HG03342 (cell line): ENCODE measurements at regions not wholly inside any gene's neighbourhood (a gene's known extent, or its start where the extent isn't known, plus 50 kb on each side); places are given as distances from the start of the nearest gene placed in this dataset.
"Not testable (repeated sequence)": the region's sequence is repeated elsewhere in the genome, so short reads cannot be mapped to it uniquely, and the experiment has no call there.

ENCODE experiments used
- ATAC-seq: cut with Tn5 transposase; IDR thresholded peaks from one replicate; pipeline ENCODE4 v1.9.1; 2021; ENCODE audit warnings: mild to moderate bottlenecking, moderate library complexity; ENCODE audit not compliant: unreplicated experiment

DNA sequence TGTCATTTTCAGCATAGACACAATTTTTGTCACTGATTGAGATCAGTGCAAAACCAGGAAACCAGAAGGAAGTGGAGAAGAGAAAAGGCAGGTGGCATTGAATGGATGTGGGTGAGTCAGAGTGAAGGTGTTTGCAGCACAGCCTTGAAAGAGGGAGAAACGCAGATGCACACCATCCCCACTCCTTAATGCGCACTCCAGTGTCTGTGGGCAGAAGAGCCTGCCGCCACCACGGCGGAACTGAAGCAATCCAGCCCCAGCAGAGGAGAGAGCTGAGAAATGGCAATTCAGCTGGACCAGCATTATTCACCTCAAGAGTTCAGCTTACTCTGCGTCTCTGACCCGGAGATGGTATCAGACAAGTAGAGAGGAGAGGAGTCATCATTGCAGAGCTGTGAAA, 393.1 kb upstream of the FRG1 start:
- no peak for ATAC-seq

DNA sequence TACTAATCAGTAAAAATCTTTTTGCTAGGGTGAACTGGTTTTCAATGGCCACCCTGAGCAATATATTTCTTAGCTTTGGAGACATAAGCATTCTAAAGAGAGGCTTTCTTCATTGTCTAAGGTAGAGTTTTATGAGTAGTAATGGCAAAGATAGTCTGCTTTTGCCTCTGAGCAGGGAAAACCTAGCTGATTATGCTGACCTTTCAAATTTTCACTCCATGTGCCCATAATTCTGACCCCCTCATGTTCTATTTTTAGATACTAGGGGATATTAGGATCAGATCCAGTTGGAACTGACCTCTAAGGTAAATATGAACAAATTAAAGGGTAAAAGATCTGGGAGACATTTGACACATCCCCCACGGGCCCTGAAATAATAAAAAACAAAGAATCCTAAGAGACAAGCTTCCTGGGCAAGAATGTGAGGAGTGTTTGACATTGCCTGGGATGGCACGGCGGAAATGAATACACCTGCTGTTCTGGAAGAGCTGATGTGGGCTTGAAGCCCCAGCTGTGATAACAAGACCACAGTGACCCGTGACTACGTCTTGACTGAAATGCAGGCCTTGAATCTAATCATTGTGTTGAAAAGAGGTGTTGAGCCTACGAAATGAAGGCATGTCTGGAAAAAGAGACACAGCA, 392.1 kb upstream of the FRG1 start:
- ATAC-seq, result no peak

DNA sequence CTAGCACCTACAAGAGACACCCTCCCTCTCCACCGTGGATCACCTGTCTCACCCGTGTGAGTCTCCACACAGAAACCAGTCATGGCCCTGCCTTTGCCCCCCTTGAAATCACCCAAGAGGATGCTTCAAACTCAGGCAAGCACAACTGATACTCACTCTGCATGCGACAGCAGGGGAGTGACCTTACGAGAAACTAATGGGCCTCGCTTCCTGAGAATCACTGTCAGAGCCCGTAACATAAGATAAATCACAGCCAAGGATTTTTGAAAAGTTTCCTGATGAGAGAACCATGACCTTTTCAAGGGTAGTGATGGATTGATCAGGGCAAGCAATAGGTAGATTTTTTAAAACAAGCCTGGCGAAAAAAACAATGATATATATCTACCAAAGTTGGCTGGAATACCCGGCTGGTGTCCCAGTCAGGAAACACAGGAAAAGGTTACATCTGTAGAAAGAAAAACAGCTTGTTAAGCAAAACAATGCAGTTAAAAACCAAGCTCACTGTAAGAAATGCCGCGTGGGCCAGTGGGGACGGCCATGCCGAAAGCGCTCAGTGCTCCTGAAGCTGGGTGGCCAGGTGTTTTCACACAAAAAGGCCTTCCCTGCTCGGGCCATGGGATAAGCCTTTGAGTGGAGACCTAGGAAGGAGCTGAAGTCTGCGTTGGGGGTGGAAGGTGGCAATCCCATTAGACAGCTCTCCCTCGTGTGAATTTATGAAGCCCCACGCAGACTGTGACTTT, 388.6 kb upstream of the FRG1 start:
- not testable (repeated sequence) for ATAC-seq

DNA sequence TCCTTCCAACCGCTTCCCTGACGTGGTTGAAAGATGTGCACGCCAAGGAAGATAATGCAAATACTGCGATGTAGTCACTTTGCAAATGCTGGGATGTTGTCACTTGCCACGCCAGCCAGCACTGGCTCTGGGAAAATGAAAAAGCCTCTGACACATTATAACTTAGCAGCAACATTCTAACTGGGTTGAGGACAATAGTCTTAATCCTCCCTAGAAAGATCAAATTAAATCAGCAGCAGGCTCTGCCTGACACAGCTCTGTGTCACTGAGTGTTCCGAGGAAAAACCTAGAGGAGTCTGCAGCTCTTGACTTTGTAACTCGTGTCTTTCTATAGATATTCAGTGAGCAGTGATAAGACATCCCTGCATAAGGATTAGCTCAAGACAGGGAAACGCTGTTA, 380.1 kb upstream of the FRG1 start:
- ATAC-seq, result not testable (repeated sequence)

DNA sequence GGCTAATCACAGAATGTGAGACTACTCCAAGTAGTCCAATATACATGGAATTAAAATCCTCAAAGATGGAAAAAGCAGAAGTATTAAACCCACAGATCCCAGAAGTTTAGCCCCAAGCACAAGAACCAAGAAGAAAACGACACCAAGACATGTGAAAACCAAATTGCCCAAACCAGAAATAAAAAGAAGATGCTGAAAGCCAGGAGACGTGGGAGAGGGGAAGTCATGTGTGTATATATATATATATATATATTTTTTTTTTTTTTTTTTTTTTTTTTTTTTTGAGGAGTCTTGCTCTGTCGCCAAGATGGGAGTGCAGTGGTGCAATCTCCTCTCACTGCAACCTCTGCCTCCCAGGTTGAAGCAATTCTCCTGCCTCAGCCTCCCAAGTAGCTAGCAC, 376.9 kb upstream of the FRG1 start:
- ATAC-seq, result not testable (repeated sequence)

DNA sequence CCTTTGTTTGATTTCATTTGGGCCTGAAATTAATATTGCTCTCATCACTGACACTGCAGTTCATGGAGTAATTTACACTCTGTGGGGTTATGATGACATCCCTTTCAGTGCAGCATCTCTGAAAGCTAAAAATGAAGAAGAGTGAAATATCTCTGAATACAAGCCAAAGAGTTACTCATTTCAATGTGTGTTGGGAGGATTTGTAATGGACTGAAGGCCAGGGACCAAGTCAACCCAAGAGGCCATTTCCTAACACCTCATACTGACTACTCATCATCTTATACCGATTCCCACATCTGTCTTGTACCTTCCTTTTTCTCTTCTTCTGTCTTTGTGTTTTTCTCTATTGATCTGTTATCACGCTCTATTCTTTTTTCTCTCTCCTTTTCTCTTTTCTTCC, 374.4 kb upstream of the FRG1 start:
- not testable (repeated sequence) for ATAC-seq

DNA sequence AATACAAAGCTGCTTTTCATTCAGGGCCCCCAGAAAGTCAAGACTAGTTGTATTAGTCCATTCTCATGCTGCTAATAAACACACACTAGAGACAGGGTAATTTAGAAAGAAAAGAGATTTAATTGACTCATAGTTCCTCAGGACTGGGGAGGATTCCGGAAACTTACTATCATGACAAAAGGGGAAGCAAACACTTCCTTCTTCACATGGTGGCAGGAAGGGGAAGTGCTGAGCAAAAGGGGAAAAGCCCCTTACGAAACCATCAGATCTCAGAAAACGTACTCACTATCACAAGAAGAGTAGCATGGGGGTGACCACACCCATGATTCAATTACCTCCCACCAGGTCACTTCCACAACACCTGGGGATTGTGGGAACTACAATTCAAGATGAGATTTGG, 373.8 kb upstream of the FRG1 start:
- not testable (repeated sequence) for ATAC-seq

DNA sequence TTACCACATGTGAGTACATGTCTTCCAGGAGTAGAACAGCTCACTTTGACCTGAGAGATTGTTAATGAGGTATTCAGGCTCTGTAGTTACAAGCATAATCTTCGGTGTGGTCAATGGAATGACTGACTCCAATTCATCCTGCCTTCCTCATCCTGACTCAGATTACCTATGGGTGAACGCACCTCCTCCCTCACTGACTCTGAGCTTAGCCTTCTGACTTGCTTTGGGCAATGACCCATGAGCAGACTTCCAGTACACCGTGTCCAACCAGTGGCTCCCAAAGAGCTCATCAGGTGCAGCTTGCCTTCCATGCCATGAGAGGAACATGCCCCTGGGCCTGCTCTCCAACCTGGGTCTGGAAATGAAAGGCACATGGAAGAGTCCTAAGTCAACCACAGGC, 361.0 kb upstream of the FRG1 start:
- ATAC-seq, result not testable (repeated sequence)

DNA sequence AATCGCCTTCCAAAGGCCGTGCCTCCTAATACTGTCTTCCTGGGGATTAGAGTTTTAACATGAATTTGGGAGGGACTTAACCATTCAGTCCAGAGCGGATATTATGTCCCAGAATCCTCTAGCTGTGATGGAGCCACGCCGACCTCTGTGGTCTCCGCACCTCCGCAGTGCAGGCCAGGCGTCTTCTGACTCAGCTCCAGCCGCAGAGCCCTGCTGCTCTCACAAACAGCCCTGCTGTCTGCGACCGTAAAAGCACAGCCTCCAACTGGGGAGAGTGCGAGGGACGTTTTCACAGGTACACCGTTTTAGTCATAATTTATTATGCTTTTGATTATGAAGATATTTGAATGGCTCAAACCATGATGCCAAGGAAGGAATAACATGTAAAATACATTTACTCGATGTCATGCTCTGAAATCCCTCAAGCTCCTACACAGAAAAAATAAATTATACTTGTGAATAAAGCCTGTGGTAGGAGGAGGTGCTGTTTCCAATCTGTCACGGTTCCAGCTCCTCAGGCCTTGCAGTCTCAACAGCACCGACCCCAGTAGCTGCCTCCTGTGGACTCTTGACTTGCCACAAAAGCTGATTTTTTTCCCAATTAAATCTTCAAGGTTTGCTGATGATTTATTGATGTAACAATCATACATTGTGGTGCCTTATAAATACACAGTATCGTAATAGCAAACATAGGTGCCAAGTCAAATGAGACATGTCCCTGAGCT, 353.6 kb upstream of the FRG1 start:
- ATAC-seq, result not testable (repeated sequence)

DNA sequence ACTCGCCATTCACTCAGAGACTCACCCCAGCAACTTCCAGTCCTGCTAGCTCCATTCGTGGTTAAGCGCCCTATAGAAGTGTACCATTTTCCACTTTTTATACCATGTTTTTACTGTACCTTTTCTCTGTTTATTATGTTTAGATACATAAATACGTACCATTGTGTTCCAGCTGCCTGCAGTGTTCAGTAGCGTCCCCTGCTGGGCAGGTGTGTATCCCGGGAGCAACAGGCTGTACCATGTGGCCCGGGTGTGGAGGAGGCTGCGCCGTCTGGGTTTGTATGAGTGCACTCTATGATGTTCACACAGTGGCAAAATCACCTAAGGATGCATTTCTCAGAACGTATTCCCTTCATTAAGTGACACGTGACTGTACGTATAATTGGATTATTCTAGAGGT, 351.5 kb upstream of the FRG1 start:
- ATAC-seq, result not testable (repeated sequence)

DNA sequence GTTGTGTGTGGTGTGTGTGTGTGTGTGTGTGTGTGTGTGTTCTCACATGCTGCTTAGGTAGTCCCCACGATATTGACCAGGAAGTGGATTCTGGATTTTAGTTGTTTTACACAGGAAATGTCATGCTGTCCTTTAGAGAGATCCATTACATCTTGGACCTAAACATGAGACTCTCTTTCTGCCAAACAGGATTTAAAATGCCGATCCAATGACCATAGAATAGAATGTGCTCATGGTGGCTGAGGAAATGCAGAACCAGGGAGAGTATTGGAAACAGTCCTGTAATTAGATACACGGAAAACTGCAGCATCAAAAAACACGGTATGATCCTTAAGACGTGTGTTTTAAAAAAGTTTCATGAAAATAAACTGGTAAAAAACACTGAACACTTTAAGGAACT, 347.8 kb upstream of the FRG1 start:
- ATAC-seq, result no peak

DNA sequence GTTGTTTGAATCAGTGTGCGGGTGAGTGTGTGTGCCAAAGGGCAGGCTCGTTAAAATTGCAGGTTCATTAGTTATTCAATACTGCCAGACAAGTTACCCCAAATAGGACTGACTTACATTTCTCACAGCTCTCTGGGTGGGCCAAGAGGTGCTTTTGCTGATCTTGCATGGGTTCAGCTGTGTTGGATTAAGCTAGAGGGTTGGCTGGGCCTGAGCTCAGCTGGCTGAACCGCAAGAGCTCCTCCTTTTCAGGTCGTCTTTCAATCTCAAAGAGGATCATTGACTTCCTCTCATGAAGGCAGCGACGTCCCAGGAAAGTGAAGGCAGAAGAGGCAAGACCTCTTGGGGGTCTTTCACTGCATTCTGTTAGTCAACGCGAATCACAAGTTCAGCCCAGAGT, 343.3 kb upstream of the FRG1 start:
- ATAC-seq, result no peak

DNA sequence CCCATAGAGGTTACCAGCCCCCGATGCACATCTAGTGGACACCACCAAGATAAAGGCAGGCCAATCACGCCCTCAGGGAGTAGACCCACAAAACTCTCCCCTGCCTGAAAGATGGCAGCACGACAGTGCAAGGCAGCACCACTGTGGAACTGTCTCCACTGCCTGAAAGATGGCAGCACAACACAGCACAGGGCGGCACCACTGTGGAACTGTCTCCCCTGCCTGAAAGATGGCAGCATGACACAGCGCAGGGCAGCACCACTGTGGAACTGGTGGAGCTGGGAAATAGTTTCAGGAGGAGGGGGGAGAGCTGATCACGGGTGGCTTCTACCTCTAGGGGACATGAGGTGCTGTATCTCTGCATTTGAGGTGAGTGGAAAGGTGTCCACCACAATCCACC, 340.4 kb upstream of the FRG1 start:
- no peak for ATAC-seq

DNA sequence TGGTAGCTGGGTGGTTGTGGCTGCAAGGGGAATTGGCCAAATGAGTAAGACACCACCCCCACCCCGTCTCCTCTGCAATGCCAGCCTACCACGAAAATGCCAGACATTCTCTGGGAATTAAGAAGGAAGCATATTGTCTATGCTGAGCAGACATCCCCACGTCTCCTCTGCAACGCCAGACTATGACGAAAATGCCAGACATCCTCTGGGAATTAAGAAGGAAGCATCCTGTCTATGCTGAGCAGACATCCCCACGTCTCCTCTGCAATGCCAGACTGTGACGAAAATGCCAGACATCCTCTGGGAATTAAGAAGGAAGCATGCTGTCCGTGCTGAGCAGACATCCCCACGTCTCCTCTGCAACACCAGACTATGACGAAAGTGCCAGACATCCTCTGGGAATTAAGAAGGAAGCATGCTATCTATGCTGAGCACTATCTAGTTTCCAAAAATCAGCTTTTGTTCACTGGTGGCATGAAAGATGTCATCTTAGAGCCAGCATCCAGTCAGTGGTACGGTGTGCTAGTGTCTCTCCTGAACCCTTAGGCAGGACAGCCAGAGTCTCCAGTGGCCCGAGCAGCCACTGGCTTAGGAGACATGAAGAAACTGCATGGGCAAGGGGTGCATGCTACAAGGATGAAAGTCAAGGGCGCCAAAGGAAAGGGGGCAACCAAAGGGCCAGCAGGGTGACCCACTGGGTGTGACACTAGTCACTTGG, 339.8 kb upstream of the FRG1 start:
- ATAC-seq, result no peak

DNA sequence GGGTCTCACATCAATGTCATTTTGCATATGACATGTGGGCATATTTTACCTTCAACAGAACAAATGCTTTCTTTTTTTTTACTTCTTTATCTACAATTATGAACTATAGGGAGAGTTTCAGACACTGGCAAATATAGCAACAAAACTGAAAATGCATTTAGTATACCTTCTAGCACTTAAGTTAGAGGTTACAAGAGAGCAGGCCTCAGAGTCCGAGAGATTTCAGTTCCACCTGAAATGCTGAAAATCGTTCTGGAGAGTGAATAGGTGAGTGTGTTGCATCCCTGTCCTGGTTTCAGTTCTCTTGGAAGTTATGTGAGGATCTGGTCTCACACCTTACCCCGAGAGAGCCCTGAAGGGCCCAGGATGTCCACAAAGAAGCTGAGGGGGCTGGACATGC, 337.8 kb upstream of the FRG1 start:
- ATAC-seq, result not testable (repeated sequence)

DNA sequence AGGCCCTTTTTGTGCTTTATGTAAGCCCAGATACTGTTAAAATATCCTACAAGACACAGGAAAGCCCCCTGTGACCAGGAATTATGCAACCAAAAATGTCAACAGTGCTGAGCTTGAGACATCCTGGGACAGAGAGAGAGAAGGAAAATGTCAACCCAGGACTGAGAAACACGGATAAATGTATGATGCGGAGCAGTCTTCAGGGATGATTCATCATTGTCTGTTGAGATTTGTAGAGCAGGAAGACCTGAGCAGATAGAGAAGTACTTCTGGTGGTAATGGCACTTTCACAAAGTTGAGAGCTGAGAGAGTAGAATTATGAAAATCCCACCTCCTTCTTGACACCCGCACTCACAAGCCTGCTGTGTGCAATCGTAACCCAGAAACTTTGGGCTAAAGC, 330.1 kb upstream of the FRG1 start:
- ATAC-seq, result not testable (repeated sequence)

DNA sequence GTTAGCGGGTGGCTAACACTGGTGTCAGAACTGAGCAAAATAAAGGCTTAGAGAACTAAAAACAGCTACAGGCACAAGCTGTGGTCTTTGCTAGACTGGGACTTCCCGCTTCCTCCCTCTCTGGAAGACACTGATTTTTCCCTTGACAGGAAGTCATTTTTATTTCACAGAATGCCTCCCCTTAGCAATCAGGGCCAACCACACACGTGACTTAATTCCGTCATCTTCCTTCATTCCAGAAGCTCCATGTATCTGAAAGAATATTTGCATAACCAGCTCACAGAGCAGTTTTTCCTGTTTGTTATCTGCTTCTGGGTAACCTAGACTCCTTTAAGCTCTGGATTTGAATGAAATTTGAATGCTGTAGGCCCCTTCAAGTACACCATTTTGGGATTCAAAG, 327.5 kb upstream of the FRG1 start:
- ATAC-seq, result no peak

DNA sequence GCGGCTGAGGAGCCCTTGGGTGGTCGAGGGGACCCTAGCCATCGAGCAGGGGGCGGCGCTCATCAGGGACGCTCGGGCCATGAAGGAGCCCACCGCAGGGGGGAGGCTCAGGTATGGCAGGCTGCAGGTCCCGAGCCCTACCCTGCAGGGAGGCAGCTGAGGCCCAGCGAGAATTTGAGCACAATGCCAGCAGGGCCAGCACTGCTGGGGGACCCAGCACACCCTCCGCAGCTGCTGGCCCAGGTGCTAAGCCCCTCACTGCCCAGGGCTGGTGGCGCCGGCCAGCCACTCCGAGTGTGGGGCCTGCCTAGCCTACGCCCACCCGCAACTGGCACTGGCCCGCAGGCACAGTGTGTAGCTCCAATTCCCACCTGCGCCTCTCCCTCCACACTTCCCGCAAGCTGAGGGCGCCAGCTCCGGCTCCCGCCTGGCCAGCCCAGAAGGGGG, 325.4 kb upstream of the FRG1 start:
- ATAC-seq, result no peak

DNA sequence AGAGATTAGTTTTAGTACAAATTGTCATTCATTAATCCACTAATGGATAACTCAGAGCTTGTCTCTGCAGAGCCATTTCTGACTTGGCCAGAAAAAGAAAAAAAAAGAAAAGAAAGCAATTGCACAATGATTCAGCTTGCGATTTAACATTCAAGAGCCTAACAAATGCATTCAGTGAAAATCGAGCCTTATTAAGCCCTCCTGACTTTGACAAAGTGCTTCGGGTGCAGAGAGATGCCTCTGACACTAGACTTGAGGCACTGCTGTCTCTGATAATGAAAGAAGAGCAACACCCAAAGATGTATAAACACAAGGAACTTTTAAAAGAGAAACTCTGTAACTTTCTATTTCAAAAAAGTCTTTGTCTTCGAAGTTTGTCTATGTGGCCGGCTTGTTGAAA, 322.9 kb upstream of the FRG1 start:
- ATAC-seq, result not testable (repeated sequence)

DNA sequence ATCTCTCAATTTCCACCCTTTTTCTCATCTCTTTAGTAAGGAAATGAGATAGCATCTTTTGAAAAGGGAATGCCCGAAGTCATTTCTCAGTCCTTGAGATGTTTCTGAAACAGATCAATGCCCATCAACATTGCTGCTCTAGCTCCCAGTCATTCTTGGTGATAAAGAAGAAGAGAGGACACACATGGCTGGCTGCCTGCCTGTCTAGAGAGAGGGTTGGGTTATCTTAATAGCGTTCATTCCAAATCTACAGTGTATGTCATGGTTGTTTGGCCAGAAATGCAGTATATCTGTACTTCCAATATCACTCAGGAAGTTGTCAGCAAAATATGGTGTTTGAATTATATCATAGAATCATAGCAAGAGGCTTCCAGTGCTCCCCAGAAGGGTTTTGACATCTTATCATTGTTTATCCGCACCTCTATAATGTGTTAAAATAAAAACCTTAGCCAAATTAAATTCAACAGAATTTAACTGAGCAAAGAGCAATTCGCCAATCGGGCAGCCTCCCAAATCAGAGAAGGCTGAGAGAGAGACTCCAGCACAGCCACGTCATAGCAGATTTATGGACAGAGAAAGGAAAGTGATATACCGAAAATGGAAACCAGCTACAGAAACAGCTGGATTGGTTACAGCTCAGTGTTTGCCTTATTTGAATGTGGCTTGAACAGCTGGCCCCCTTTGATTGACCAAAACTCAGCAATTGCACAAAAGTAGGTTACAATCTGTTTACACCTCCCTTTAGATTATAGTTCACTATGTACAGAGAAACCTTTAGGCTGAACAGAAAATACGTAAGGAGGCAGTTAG, 321.0 kb upstream of the FRG1 start:
- not testable (repeated sequence) for ATAC-seq
